IMR-90 (cell line): ENCODE measurements at regions not wholly inside any gene's neighbourhood (a gene's known extent, or its start where the extent isn't known, plus 50 kb on each side); places are given as distances from the start of the nearest gene placed in this dataset.
"Not testable (repeated sequence)": the region's sequence is repeated elsewhere in the genome, so short reads cannot be mapped to it uniquely, and the experiment has no call there.

Experiments used
- POLR2A ChIP-seq: IDR thresholded peaks from 2 replicates; pipeline ENCODE4 v1.6.1; 2012; ENCODE audit warnings: mild to moderate bottlenecking, low read depth, low read length
- RAD21 ChIP-seq: IDR thresholded peaks from 2 replicates; pipeline ENCODE4 v1.6.1; 2012; ENCODE audit warnings: low read length, improper control_type of control experiment
- TF ChIP-seq, protein P1 (sequence below): conservative IDR thresholded peaks from 2 replicates; pipeline ENCODE4 v1.5.1; 2012; ENCODE audit warnings: mild to moderate bottlenecking, low read depth, low read length, improper control_type of control experiment

DNA sequence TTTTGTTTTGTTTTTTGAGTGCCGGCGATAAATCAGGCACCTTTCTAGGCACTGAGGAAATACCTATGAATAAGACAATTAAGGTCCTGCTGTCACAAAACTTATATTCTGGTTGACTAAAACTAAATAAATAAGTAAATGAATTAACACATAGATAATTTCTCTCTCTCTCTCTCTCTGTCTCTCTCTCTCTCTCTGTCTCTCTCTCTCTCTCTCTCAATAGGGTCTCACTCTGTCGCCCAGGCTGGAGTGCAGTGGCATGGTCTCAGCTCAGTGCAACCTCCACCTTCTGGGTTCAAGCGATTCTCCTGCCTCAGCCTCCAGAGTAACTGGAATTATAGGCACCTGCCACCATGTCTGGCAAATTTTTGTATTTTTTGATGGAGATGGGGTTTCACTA is 87.7 kb upstream of the ZDHHC17 start:
- not testable (repeated sequence) for TF ChIP-seq RAD21, POLR2A
- TF ChIP-seq, protein P1, sequence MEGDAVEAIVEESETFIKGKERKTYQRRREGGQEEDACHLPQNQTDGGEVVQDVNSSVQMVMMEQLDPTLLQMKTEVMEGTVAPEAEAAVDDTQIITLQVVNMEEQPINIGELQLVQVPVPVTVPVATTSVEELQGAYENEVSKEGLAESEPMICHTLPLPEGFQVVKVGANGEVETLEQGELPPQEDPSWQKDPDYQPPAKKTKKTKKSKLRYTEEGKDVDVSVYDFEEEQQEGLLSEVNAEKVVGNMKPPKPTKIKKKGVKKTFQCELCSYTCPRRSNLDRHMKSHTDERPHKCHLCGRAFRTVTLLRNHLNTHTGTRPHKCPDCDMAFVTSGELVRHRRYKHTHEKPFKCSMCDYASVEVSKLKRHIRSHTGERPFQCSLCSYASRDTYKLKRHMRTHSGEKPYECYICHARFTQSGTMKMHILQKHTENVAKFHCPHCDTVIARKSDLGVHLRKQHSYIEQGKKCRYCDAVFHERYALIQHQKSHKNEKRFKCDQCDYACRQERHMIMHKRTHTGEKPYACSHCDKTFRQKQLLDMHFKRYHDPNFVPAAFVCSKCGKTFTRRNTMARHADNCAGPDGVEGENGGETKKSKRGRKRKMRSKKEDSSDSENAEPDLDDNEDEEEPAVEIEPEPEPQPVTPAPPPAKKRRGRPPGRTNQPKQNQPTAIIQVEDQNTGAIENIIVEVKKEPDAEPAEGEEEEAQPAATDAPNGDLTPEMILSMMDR: not testable (repeated sequence)
